ENCODE measurements at regions not wholly inside any gene's neighbourhood (a gene's known extent, or its start where the extent isn't known, plus 50 kb on each side); places are given as distances from the start of the nearest gene placed in this dataset.

- TF ChIP-seq, protein P1, sequence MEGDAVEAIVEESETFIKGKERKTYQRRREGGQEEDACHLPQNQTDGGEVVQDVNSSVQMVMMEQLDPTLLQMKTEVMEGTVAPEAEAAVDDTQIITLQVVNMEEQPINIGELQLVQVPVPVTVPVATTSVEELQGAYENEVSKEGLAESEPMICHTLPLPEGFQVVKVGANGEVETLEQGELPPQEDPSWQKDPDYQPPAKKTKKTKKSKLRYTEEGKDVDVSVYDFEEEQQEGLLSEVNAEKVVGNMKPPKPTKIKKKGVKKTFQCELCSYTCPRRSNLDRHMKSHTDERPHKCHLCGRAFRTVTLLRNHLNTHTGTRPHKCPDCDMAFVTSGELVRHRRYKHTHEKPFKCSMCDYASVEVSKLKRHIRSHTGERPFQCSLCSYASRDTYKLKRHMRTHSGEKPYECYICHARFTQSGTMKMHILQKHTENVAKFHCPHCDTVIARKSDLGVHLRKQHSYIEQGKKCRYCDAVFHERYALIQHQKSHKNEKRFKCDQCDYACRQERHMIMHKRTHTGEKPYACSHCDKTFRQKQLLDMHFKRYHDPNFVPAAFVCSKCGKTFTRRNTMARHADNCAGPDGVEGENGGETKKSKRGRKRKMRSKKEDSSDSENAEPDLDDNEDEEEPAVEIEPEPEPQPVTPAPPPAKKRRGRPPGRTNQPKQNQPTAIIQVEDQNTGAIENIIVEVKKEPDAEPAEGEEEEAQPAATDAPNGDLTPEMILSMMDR (IDR thresholded peaks at IDR 0.05): no peak
- TF ChIP-seq EP300 (IDR thresholded peaks at IDR 0.05) (no peak), POLR2A (IDR thresholded peaks at IDR 0.05) (no peak)
Measured at GRCh38 chr15:77742127-77742526, 109.4 kb upstream of the LINGO1 start.

Measured in tibial nerve (tissue), 4 donors.